PC-9 (cell line): ENCODE measurements at regions not wholly inside any gene's neighbourhood (a gene's known extent, or its start where the extent isn't known, plus 50 kb on each side); places are given as distances from the start of the nearest gene placed in this dataset.

Experiments
- EZH2 ChIP-seq: fragments of 200-600 bp; sonication (generic); IDR thresholded peaks from 2 replicates; pipeline ENCODE4 v1.8.0; 2017; ENCODE audit warnings: antibody characterized with exemption, low read depth
- TF ChIP-seq, protein P1 (sequence below): fragments of 200-600 bp; sonication (generic); conservative IDR thresholded peaks from 2 replicates; pipeline ENCODE4 v1.6.1; 2017; ENCODE audit warnings: mixed run types, antibody characterized with exemption, mild to moderate bottlenecking, moderate library complexity

DNA sequence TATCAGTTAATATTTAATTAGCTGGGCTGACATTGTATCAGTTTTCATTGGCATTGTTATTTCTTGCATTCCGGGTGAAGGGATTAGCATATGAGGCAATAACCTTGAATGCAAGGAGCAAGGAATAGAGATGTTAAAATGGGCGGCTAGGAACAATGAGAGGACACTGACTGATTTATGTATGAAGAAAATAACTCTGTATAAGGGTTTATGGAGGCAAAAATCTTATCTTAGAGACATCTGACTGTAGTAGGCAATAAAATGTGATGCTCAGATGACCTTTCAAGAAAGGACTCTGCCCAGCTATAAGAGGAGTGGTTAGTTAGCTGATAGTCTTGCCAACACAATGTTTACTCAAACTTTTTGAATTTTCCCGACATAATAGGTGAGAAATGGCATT is 158.3 kb downstream of the EFHB start:
- TF ChIP-seq, protein P1, sequence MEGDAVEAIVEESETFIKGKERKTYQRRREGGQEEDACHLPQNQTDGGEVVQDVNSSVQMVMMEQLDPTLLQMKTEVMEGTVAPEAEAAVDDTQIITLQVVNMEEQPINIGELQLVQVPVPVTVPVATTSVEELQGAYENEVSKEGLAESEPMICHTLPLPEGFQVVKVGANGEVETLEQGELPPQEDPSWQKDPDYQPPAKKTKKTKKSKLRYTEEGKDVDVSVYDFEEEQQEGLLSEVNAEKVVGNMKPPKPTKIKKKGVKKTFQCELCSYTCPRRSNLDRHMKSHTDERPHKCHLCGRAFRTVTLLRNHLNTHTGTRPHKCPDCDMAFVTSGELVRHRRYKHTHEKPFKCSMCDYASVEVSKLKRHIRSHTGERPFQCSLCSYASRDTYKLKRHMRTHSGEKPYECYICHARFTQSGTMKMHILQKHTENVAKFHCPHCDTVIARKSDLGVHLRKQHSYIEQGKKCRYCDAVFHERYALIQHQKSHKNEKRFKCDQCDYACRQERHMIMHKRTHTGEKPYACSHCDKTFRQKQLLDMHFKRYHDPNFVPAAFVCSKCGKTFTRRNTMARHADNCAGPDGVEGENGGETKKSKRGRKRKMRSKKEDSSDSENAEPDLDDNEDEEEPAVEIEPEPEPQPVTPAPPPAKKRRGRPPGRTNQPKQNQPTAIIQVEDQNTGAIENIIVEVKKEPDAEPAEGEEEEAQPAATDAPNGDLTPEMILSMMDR = no peak
- TF ChIP-seq EZH2 = no peak
